ENCODE measurements at regions not wholly inside any gene's neighbourhood (a gene's known extent, or its start where the extent isn't known, plus 50 kb on each side); places are given as distances from the start of the nearest gene placed in this dataset.

- DNase-seq, result no peak
- intact Hi-C loops (cut with micrococcal nuclease), result no loop called here
- ATAC-seq, result no peak
These were observed 110.0 kb upstream of the EPB41L3 start for GRCh38 chr18:5653802-5654201.

- no peak for DNase-seq
- no peak for ATAC-seq
- intact Hi-C loops (cut with micrococcal nuclease), result no loop called here
These were observed 107.9 kb upstream of the EPB41L3 start for GRCh38 chr18:5651736-5652135.

- no peak for DNase-seq
- intact Hi-C loops (cut with micrococcal nuclease), result no loop called here
- ATAC-seq, result no peak
These were observed 105.6 kb upstream of the EPB41L3 start for GRCh38 chr18:5649439-5649838.

GRCh38 chr18:5646739-5647138, 102.9 kb upstream of the EPB41L3 start:
- DNase-seq (no peak), ATAC-seq (no peak)
- intact Hi-C loops (cut with micrococcal nuclease), result no loop called here

GRCh38 chr18:5643288-5643687, 99.5 kb upstream of the EPB41L3 start:
- intact Hi-C loops (cut with micrococcal nuclease), result no loop called here
- ATAC-seq, result no peak
- DNase-seq, result no peak

GRCh38 chr18:5640939-5641338, 97.1 kb upstream of the EPB41L3 start:
- intact Hi-C loops (cut with micrococcal nuclease), result no loop called here
- no peak for ATAC-seq
- DNase-seq, result no peak

GRCh38 chr18:5639131-5639530, 95.3 kb upstream of the EPB41L3 start:
- DNase-seq (no peak), ATAC-seq (no peak)
- intact Hi-C loops (cut with micrococcal nuclease), result no loop called here

- intact Hi-C loops (cut with micrococcal nuclease), result no loop called here
- DNase-seq, result no peak
- ATAC-seq, result no peak
These were observed 88.2 kb upstream of the EPB41L3 start for GRCh38 chr18:5632041-5632440.

GRCh38 chr18:5630900-5631413, 87.2 kb upstream of the EPB41L3 start:
- intact Hi-C loops (cut with micrococcal nuclease), result no loop called here
- ATAC-seq (no peak), DNase-seq (no peak)

GRCh38 chr18:5630057-5630899, 86.5 kb upstream of the EPB41L3 start:
- intact Hi-C loops (cut with micrococcal nuclease), result no loop called here
- peak; percentile 96 for ATAC-seq
- peak; percentile 86 for DNase-seq

GRCh38 chr18:5628512-5629255, 84.9 kb upstream of the EPB41L3 start:
- DNase-seq (peak; percentile 67), ATAC-seq (peak; percentile 42)
- intact Hi-C loops (cut with micrococcal nuclease), result no loop called here

GRCh38 chr18:5627776-5628511, 84.1 kb upstream of the EPB41L3 start:
- ATAC-seq (no peak), DNase-seq (peak; percentile 69)
- intact Hi-C loops (cut with micrococcal nuclease), result no loop called here

- DNase-seq (no peak), ATAC-seq (no peak)
- intact Hi-C loops (cut with micrococcal nuclease), result no loop called here
These were observed 82.5 kb upstream of the EPB41L3 start for GRCh38 chr18:5626130-5626880.

GRCh38 chr18:5625076-5625475, 81.3 kb upstream of the EPB41L3 start:
- intact Hi-C loops (cut with micrococcal nuclease), result no loop called here
- ATAC-seq (no peak), DNase-seq (no peak)

GRCh38 chr18:5622905-5623304, 79.1 kb upstream of the EPB41L3 start:
- DNase-seq (no peak), ATAC-seq (no peak)
- intact Hi-C loops (cut with micrococcal nuclease), result no loop called here

- no peak for DNase-seq
- ATAC-seq, result no peak
- intact Hi-C loops (cut with micrococcal nuclease), result no loop called here
These were observed 76.5 kb upstream of the EPB41L3 start for GRCh38 chr18:5620289-5620688.

- no peak for ATAC-seq
- intact Hi-C loops (cut with micrococcal nuclease), result no loop called here
- no peak for DNase-seq
These were observed 75.6 kb upstream of the EPB41L3 start for GRCh38 chr18:5619376-5619775.

GRCh38 chr18:5618047-5618688, 74.4 kb upstream of the EPB41L3 start:
- ATAC-seq, result no peak
- DNase-seq, result no peak
- intact Hi-C loops (cut with micrococcal nuclease), result no loop called here

- ATAC-seq (no peak), DNase-seq (no peak)
- intact Hi-C loops (cut with micrococcal nuclease), result no loop called here
These were observed 67.4 kb upstream of the EPB41L3 start for GRCh38 chr18:5611221-5611620.
